Adrenal gland (tissue), 5 donors: ENCODE measurements at regions not wholly inside any gene's neighbourhood (a gene's known extent, or its start where the extent isn't known, plus 50 kb on each side); places are given as distances from the start of the nearest gene placed in this dataset.

Source experiments
- CTCF ChIP-seq, 6 experiments: fragments of 450-650 bp in 4 of 6; fragments of 200-600 bp in 2 of 6; sonication (generic) in 1 of 6; IDR thresholded peaks; 1 replicate in 5 of 6; 2 replicates in 1 of 6; pipeline versions ENCODE4 v1.5.1 to v1.8.0; 2016 to 2021; ENCODE audit warnings: antibody characterized with exemption in 6 of 6, mild to moderate bottlenecking in 2 of 6, moderate library complexity in 1 of 6
- POLR2A ChIP-seq, 2 donors: fragments of 450-650 bp; IDR thresholded peaks; one replicate each; pipeline ENCODE4 v1.6.1; 2017; ENCODE audit warnings: antibody characterized with exemption in 2 of 2, mild to moderate bottlenecking in 2 of 2, moderate library complexity in 1 of 2
- donor health status: DM: no; HTN: no; CAD: no.

GRCh38 chr3:106824856-106825255, 552.4 kb upstream of the CCDC54 start:
- TF ChIP-seq CTCF (IDR thresholded peaks at IDR 0.05) (peak in 2 of 6 experiments; percentile 22 to 31), POLR2A (IDR thresholded peaks at IDR 0.05) (no peak)
